Peyer's patch (tissue), 4 donors: ENCODE measurements at regions not wholly inside any gene's neighbourhood (a gene's known extent, or its start where the extent isn't known, plus 50 kb on each side); places are given as distances from the start of the nearest gene placed in this dataset.

Experiments used
- CTCF ChIP-seq, 6 experiments: fragments of 450-650 bp in 4 of 6; fragments of 200-600 bp in 2 of 6; sonication (generic) in 1 of 6; IDR thresholded peaks; one replicate each; pipeline ENCODE4 v1.5.1; 2017 to 2019; ENCODE audit warnings: antibody characterized with exemption in 6 of 6, mild to moderate bottlenecking in 3 of 6, moderate library complexity in 1 of 6
- POLR2A ChIP-seq, 2 donors: fragments of 450-650 bp; IDR thresholded peaks; one replicate each; pipeline ENCODE4 v1.5.1; 2017; ENCODE audit warnings: antibody characterized with exemption in 2 of 2, mild to moderate bottlenecking in 2 of 2, moderate library complexity in 2 of 2

GRCh38 chr3:64444490-64445108, 219.3 kb upstream of the PRICKLE2 start:
- TF ChIP-seq CTCF (IDR thresholded peaks at IDR 0.05), result no peak
- TF ChIP-seq POLR2A (IDR thresholded peaks at IDR 0.05), result no peak
